ENCODE measurements at regions not wholly inside any gene's neighbourhood (a gene's known extent, or its start where the extent isn't known, plus 50 kb on each side); places are given as distances from the start of the nearest gene placed in this dataset.

DNA sequence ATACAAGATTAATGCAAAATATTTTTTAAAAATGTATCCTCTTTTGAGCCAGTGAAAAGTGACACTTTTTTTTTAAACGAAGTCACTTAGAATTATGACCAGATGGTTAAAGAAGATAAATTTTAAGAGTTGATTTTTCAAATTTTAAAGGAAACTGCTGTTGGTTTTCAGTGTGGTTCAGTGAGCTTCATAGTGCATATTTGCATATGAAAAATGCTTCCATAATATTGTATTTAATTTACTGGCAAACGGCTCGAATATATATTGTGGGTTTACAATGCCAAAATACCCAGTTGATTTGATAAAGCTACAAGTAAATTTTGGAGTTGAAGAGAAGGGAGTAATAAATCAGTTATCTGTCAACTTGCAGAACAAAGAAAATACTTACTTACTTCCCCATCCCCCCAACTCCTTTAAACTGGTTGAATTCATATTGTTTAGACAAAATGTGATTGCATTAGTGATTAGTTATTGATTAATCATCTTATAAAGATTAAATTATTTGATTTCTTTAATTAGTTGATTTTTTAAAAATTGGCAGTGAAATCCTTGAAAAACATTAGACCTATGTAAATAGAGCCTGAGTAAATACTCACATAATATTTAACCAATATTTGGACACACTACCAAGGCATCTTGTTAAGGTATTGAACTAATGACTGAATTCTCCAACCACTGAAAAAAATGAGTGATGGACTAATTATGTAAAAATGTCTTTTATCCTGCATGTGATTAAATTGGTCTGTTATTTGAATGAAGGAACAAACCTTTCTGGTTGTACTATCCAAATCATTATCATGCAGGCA, 122.8 kb upstream of the APP start:
- no peaks in the 10 kb centered on the region for H4K20me1 ChIP-seq (ENCODE audit: insufficient read depth, poor library complexity, severe bottlenecking)
- H3K79me2 ChIP-seq: no peaks in the 10 kb centered on the region
- H3K27me3 ChIP-seq: no peaks in the 10 kb centered on the region
- H3K4me3 ChIP-seq: no peak overlapping the region
- H2AFZ ChIP-seq: no peak overlapping the region
- H3K4me1 ChIP-seq (ENCODE audit: insufficient read depth): no peaks in the 10 kb centered on the region
- no peak overlapping the region for H3K27ac ChIP-seq
- H3K4me2 ChIP-seq: no peak overlapping the region
- no peaks in the 10 kb centered on the region for H3K36me3 ChIP-seq (replicated peaks; ENCODE audit: insufficient read depth, low read depth)
- no peaks in the 10 kb centered on the region for H3K9me2 ChIP-seq (replicated peaks; ENCODE audit: insufficient read depth)
- no peaks in the 10 kb centered on the region for H3K9me3 ChIP-seq (ENCODE audit: low read depth)
- TF ChIP-seq EZH2phosphoT487 (IDR thresholded peaks at IDR 0.05; ENCODE audit: low read depth, severe bottlenecking, unreplicated experiment) (no peak), EZH2 (IDR thresholded peaks at IDR 0.05; ENCODE audit: borderline replicate concordance) (no peak)
- TF ChIP-seq, protein P1, sequence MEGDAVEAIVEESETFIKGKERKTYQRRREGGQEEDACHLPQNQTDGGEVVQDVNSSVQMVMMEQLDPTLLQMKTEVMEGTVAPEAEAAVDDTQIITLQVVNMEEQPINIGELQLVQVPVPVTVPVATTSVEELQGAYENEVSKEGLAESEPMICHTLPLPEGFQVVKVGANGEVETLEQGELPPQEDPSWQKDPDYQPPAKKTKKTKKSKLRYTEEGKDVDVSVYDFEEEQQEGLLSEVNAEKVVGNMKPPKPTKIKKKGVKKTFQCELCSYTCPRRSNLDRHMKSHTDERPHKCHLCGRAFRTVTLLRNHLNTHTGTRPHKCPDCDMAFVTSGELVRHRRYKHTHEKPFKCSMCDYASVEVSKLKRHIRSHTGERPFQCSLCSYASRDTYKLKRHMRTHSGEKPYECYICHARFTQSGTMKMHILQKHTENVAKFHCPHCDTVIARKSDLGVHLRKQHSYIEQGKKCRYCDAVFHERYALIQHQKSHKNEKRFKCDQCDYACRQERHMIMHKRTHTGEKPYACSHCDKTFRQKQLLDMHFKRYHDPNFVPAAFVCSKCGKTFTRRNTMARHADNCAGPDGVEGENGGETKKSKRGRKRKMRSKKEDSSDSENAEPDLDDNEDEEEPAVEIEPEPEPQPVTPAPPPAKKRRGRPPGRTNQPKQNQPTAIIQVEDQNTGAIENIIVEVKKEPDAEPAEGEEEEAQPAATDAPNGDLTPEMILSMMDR (IDR thresholded peaks at IDR 0.05; ENCODE audit: poor library complexity): no peak
- no peak for DNase-seq (ENCODE audit: low spot score)
- 74% methylated on average over 3 of the region's 3 CpGs for WGBS (ENCODE audit: low lambda C conversion rate, missing lambda C conversion rate)

DNA sequence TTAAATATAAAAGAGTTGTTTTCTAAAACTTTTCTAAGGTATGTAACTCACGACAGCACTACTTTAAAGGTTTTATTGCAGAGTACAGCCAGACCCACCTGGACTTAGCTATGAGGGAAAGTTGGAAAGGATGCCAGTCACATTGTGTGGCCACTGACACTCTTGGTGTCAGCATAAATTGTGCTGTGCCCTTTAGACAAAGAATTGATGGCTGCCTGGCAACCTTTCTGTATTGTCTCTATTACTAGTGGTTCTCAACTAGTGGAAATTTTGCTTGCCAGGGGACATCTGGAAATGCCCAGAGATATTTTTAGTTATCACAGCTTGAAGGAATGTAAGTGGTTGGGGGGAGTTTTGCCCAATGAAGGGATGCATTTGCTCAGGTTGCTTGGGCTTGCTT, 117.5 kb upstream of the APP start:
- no peak for DNase-seq (ENCODE audit: low spot score)
- no peaks in the 10 kb centered on the region for H3K27me3 ChIP-seq
- H3K4me2 ChIP-seq: no peak overlapping the region
- no peak overlapping the region for H3K4me3 ChIP-seq
- TF ChIP-seq EZH2phosphoT487 (IDR thresholded peaks at IDR 0.05; ENCODE audit: low read depth, severe bottlenecking, unreplicated experiment) (no peak), EZH2 (IDR thresholded peaks at IDR 0.05; ENCODE audit: borderline replicate concordance) (no peak)
- TF ChIP-seq, protein P1 (IDR thresholded peaks at IDR 0.05; ENCODE audit: poor library complexity): no peak
- no peaks in the 10 kb centered on the region for H3K79me2 ChIP-seq
- H2AFZ ChIP-seq: no peak overlapping the region
- H3K4me1 ChIP-seq (ENCODE audit: insufficient read depth): no peaks in the 10 kb centered on the region
- WGBS (ENCODE audit: low lambda C conversion rate, missing lambda C conversion rate): 95% methylated on average over 1 of the region's 1 CpG
- no peak overlapping the region for H3K27ac ChIP-seq
- no peaks in the 10 kb centered on the region for H4K20me1 ChIP-seq (ENCODE audit: insufficient read depth, poor library complexity, severe bottlenecking)
- no peaks in the 10 kb centered on the region for H3K36me3 ChIP-seq (replicated peaks; ENCODE audit: insufficient read depth, low read depth)
- H3K9me2 ChIP-seq (replicated peaks; ENCODE audit: insufficient read depth): no peaks in the 10 kb centered on the region
- no peaks in the 10 kb centered on the region for H3K9me3 ChIP-seq (ENCODE audit: low read depth)

DNA sequence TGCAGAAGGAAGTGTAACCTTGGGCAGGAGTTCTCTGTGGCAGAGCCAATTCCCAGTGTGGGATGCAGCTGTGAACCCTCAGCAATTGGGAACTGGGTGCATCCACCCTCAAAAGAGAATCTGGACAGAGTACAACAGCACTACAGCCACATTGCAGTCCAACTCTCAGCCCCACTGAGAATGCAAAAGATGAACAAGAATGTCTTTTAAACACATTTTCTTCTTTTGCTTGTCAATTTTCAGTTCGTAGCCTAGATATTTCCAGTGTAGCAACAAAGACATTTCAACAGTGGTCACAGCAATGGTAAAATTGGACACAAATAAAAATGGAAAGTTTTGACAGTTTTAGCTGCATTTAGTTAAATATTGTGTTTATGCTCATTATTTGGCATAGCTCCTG, 114.0 kb upstream of the APP start:
- 88% methylated on average over 1 of the region's 1 CpG for WGBS (ENCODE audit: low lambda C conversion rate, missing lambda C conversion rate)
- Histone ChIP-seq H3K27me3 (no peaks in the 10 kb centered on the region), H3K9me2 (replicated peaks; ENCODE audit: insufficient read depth) (no peaks in the 10 kb centered on the region), H3K79me2 (no peaks in the 10 kb centered on the region), H3K4me1 (ENCODE audit: insufficient read depth) (no peaks in the 10 kb centered on the region), H3K9me3 (ENCODE audit: low read depth) (no peaks in the 10 kb centered on the region), H3K27ac (no peak overlapping the region), H2AFZ (no peak overlapping the region), H3K4me2 (no peak overlapping the region), H3K36me3 (replicated peaks; ENCODE audit: insufficient read depth, low read depth) (no peaks in the 10 kb centered on the region), H4K20me1 (ENCODE audit: insufficient read depth, poor library complexity, severe bottlenecking) (no peaks in the 10 kb centered on the region), H3K4me3 (no peak overlapping the region)
- DNase-seq (ENCODE audit: low spot score): no peak
- no peak for TF ChIP-seq EZH2 (IDR thresholded peaks at IDR 0.05; ENCODE audit: borderline replicate concordance)
- no peak for TF ChIP-seq EZH2phosphoT487 (IDR thresholded peaks at IDR 0.05; ENCODE audit: low read depth, severe bottlenecking, unreplicated experiment)
- TF ChIP-seq, protein P1 (IDR thresholded peaks at IDR 0.05; ENCODE audit: poor library complexity): no peak

Measured in hepatocyte (in vitro differentiated cells).